Endothelial cell of umbilical vein (primary cell): ENCODE measurements at regions not wholly inside any gene's neighbourhood (a gene's known extent, or its start where the extent isn't known, plus 50 kb on each side); places are given as distances from the start of the nearest gene placed in this dataset.

Experiments
- BruUV-seq: library from RNA; stranded (reverse); fragments of 400-500 nt; replicated peaks from 2 replicates; lab custom pipeline; 2021; lab: Mats Ljungman, UMichigan
- CTCF ChIA-PET: fragments of 300-600, 350-600 bp; sonication (Branson Sonifier 250); formaldehyde crosslinking; loops from one replicate; lab custom pipeline; 2021; ENCODE audit warnings: antibody characterized with exemption, inconsistent platforms; lab: Charles Lee
- POLR2A ChIA-PET: fragments of 300-600, 350-600 bp; sonication (Branson Sonifier 250); formaldehyde crosslinking; loops from one replicate; lab custom pipeline; 2021; ENCODE audit warnings: antibody characterized with exemption, inconsistent platforms; lab: Charles Lee
- DNase-seq: peaks from one replicate; pipeline ENCODE4 v3.0.0-alpha.2; 2011; ENCODE audit warnings: low read depth, low spot score
- FAIRE-seq: peaks from 2 replicates; lab custom pipeline; 2011; peaks lifted over from hg19 to GRCh38; lab: Jason Lieb, UNC
- H2AFZ ChIP-seq: 2 replicates; pipeline ENCODE4 v1.6.0; 2012; ENCODE audit warnings: low read depth, low read length, control low read depth, inconsistent platforms
- H3K27ac ChIP-seq: 2 replicates; pipeline ENCODE4 v1.5.1; 2011; ENCODE audit warnings: low read depth, mild to moderate bottlenecking, control low read depth, low read length, moderate library complexity; ENCODE audit not compliant: insufficient read depth
- H3K27me3 ChIP-seq, 2 experiments: 2 replicates each; pipeline versions ENCODE4 v1.6.0 to v1.6.1; 2011; ENCODE audit warnings: low read length in 2 of 2, mixed read lengths in 1 of 2; ENCODE audit not compliant: control insufficient read depth in 2 of 2, insufficient read depth in 2 of 2
- H3K36me3 ChIP-seq, 2 experiments: 2 replicates in 1 of 2; 3 replicates in 1 of 2; pipeline ENCODE4 v1.5.1; 2011; ENCODE audit warnings: low read length in 2 of 2, mild to moderate bottlenecking in 1 of 2, moderate library complexity in 1 of 2; ENCODE audit not compliant: control insufficient read depth in 2 of 2, insufficient read depth in 2 of 2; ENCODE audit errors: extremely low read depth in 1 of 2
- H3K4me1 ChIP-seq: 3 replicates; pipeline ENCODE4 v1.5.1; 2011; ENCODE audit warnings: mild to moderate bottlenecking, low read length; ENCODE audit not compliant: control insufficient read depth, insufficient read depth; ENCODE audit errors: extremely low read depth
- H3K4me2 ChIP-seq: 2 replicates; pipeline ENCODE4 v1.6.1; 2011; ENCODE audit warnings: low read length, control low read depth, mixed read lengths; ENCODE audit not compliant: insufficient read depth
- H3K4me3 ChIP-seq, 3 experiments: fragments of 200-600 bp in 1 of 3; sonication (generic), shearing (Covaris generic) in 1 of 3; replicated peaks in 1 of 3; 2 replicates each; pipeline ENCODE4 v1.5.1; 2011 to 2016; ENCODE audit warnings: control low read depth in 3 of 3, low read length in 3 of 3, mild to moderate bottlenecking in 2 of 3, inconsistent platforms in 1 of 3, low read depth in 1 of 3, moderate library complexity in 1 of 3; ENCODE audit not compliant: insufficient read depth in 1 of 3
- H3K79me2 ChIP-seq: 2 replicates; pipeline ENCODE4 v1.6.0; 2012; ENCODE audit warnings: low read length, inconsistent platforms; ENCODE audit not compliant: control insufficient read depth, insufficient read depth
- H3K9ac ChIP-seq: replicated peaks from 2 replicates; pipeline ENCODE3; 2011; ENCODE audit warnings: low read length, control low read depth; ENCODE audit not compliant: insufficient read depth; ENCODE audit errors: extremely low read depth
- H3K9me1 ChIP-seq: replicated peaks from 3 replicates; pipeline ENCODE4 v1.6.0; 2011; ENCODE audit warnings: mild to moderate bottlenecking, low read length; ENCODE audit not compliant: control insufficient read depth, insufficient read depth; ENCODE audit errors: extremely low read depth
- H3K9me3 ChIP-seq: replicated peaks from 2 replicates; pipeline ENCODE4 v1.5.1; 2012; ENCODE audit warnings: low read length, inconsistent platforms; ENCODE audit not compliant: control insufficient read depth, insufficient read depth
- H4K20me1 ChIP-seq: replicated peaks from 2 replicates; pipeline ENCODE3; 2011; ENCODE audit warnings: mild to moderate bottlenecking, low read length; ENCODE audit not compliant: control insufficient read depth, insufficient read depth; ENCODE audit errors: extremely low read depth
- CTCF ChIP-seq, 2 donors: IDR thresholded peaks; 1 replicate in 1 of 2; 2 replicates in 1 of 2; pipeline ENCODE4 v1.5.1; 2011; ENCODE audit warnings: low read length in 2 of 2, mild to moderate bottlenecking in 2 of 2, moderate library complexity in 2 of 2, control low read depth in 1 of 2, inconsistent platforms in 1 of 2, low read depth in 1 of 2; ENCODE audit not compliant: insufficient read depth in 1 of 2; ENCODE audit errors: extremely low read depth in 1 of 2
- EZH2 ChIP-seq: IDR thresholded peaks from 2 replicates; pipeline ENCODE4 v1.6.1; 2012; ENCODE audit warnings: borderline replicate concordance, low read depth, mild to moderate bottlenecking, moderate library complexity, low read length, inconsistent platforms; ENCODE audit not compliant: severe bottlenecking
- FOS ChIP-seq: IDR thresholded peaks from 2 replicates; pipeline ENCODE4 v1.6.1; 2011; ENCODE audit warnings: mild to moderate bottlenecking, low read length, moderate library complexity, borderline replicate concordance; ENCODE audit not compliant: insufficient read depth
- GATA2 ChIP-seq: IDR thresholded peaks from 2 replicates; pipeline ENCODE4 v1.7.0; 2011; ENCODE audit warnings: low read depth, mild to moderate bottlenecking, moderate library complexity, mixed read lengths, low read length; ENCODE audit not compliant: insufficient read length, insufficient read depth
- JUN ChIP-seq: IDR thresholded peaks from 2 replicates; pipeline ENCODE4 v1.6.1; 2011; ENCODE audit warnings: borderline replicate concordance, low read depth; ENCODE audit not compliant: insufficient read length, insufficient read depth
- MAX ChIP-seq: IDR thresholded peaks from 2 replicates; pipeline ENCODE4 v1.6.1; 2011; ENCODE audit not compliant: insufficient read depth, insufficient read length
- MYC ChIP-seq: IDR thresholded peaks from one replicate; pipeline ENCODE4 v1.6.1; 2011; ENCODE audit warnings: mild to moderate bottlenecking, low read depth, low read length
- POLR2A ChIP-seq: IDR thresholded peaks from 2 replicates; pipeline ENCODE4 v1.6.1; 2012; ENCODE audit warnings: low read depth, mild to moderate bottlenecking, control low read depth, low read length
- POLR2AphosphoS5 ChIP-seq: IDR thresholded peaks from 2 replicates; pipeline ENCODE4 v1.6.1; 2012; ENCODE audit warnings: low read depth, mild to moderate bottlenecking, control low read depth, low read length, moderate library complexity; ENCODE audit not compliant: insufficient read depth
- dilution Hi-C: fragments of 300-500 bp; cut with MboI; formaldehyde crosslinking; loops from one replicate; pipeline ENCODE4 v1.15.0; 2019; ENCODE audit warnings: low sequenced_read_pairs; ENCODE audit not compliant: extremely low pct_ligation_motif_present
- intact Hi-C: fragments of 100-400 bp; cut with micrococcal nuclease; formaldehyde crosslinking; loops from one replicate; pipeline ENCODE4 v1.10.0; 2022

DNA sequence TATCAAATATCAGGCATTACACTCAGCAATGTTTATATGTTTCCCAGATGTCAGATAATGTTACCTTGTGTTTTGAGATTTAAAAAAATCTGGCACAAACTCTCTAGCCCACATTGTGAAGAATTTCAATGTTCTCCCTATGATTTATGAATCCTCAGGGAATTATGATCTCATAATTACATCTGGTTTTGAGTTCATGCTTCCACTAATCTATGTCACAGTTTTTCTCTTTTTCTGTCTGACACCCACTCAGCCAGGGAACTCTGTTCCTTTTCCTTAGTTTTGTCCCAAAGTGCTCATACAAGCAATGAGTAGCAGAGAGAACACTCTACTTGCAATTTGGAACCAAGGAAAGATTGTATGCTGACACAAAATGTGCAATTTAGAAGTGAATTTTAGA is 212.1 kb upstream of the POF1B start:
- TF ChIP-seq JUN (no peak), POLR2A (no peak), POLR2AphosphoS5 (no peak), GATA2 (no peak), MAX (no peak), CTCF (IDR thresholded peaks at IDR 0.05; ENCODE audit: extremely low read depth in 1 of 2, insufficient read depth in 1 of 2, low read depth in 1 of 2, low read length in 2 of 2) (no peak), FOS (no peak), MYC (no peak), EZH2 (no peak)
- no peaks in the 10 kb centered on the region for H3K4me1 ChIP-seq
- no peak overlapping the region for H3K9ac ChIP-seq
- H3K4me3 ChIP-seq: no peak overlapping the region
- no TSS peak for BruUV-seq
- intact Hi-C loops (no loop called here), dilution Hi-C loops (no loop called here)
- H3K9me1 ChIP-seq: no peaks in the 10 kb centered on the region
- ChIA-PET POLR2A (no interaction called here), CTCF (no interaction called here)
- H3K27me3 ChIP-seq: no peaks in the 10 kb centered on the region
- H3K79me2 ChIP-seq: no peaks in the 10 kb centered on the region
- H3K9me3 ChIP-seq: no peaks in the 10 kb centered on the region
- no peak overlapping the region for H2AFZ ChIP-seq
- no peak overlapping the region for H3K4me2 ChIP-seq
- no peaks in the 10 kb centered on the region for H4K20me1 ChIP-seq
- FAIRE-seq: no peak
- DNase-seq: no peak
- H3K27ac ChIP-seq: no peak overlapping the region
- no peaks in the 10 kb centered on the region for H3K36me3 ChIP-seq
